ENCODE measurements at regions not wholly inside any gene's neighbourhood (a gene's known extent, or its start where the extent isn't known, plus 50 kb on each side); places are given as distances from the start of the nearest gene placed in this dataset.

DNA sequence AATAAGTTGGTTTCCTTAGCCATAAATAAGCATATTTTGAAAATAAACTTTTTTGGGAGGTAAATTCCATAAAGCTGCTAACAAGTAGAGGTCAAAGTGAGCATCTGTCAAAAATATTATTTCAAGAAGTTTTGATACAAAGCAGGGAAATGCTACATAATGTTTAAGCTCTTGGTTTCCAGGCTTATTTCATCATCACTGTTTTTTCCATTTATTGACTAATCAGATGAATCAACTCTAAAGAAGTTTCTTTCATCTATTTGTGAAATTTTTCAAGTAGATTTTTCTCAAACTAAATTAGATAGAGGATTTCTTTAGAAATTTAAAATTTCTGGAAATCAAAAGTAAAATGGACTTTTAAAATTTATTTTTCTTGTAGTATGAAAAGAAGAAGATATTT, 89.5 kb upstream of the TBX18 start:
- no peak for TF ChIP-seq SP1 (IDR thresholded peaks at IDR 0.05)
- TF ChIP-seq BHLHE40 (IDR thresholded peaks at IDR 0.05; ENCODE audit: borderline replicate concordance), result no peak
- no peak for TF ChIP-seq FOXA1 (IDR thresholded peaks at IDR 0.05)
- TF ChIP-seq, protein P1, sequence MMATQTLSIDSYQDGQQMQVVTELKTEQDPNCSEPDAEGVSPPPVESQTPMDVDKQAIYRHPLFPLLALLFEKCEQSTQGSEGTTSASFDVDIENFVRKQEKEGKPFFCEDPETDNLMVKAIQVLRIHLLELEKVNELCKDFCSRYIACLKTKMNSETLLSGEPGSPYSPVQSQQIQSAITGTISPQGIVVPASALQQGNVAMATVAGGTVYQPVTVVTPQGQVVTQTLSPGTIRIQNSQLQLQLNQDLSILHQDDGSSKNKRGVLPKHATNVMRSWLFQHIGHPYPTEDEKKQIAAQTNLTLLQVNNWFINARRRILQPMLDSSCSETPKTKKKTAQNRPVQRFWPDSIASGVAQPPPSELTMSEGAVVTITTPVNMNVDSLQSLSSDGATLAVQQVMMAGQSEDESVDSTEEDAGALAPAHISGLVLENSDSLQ (IDR thresholded peaks at IDR 0.05), result no peak
- no peak for TF ChIP-seq TARDBP (IDR thresholded peaks at IDR 0.05)
- TF ChIP-seq FOXM1 (IDR thresholded peaks at IDR 0.05; ENCODE audit: borderline replicate concordance), result no peak
- no peak for TF ChIP-seq LEF1 (IDR thresholded peaks at IDR 0.05; ENCODE audit: borderline replicate concordance)
- no peak for TF ChIP-seq NFRKB (IDR thresholded peaks at IDR 0.05)
- no peak for TF ChIP-seq SUZ12 (IDR thresholded peaks at IDR 0.05)
- TF ChIP-seq L3MBTL2 (conservative IDR thresholded peaks at IDR 0.05), result no peak
- TF ChIP-seq CTBP1 (IDR thresholded peaks at IDR 0.05; ENCODE audit: borderline replicate concordance), result no peak
- TF ChIP-seq FOXK2 (IDR thresholded peaks at IDR 0.05), result no peak
- TF ChIP-seq ZNF384 (IDR thresholded peaks at IDR 0.05), result no peak

Data from HEK293T (cell line).